Tibial nerve (tissue), 4 donors: ENCODE measurements at regions not wholly inside any gene's neighbourhood (a gene's known extent, or its start where the extent isn't known, plus 50 kb on each side); places are given as distances from the start of the nearest gene placed in this dataset.

Experiments used
- EP300 ChIP-seq, 2 donors: sonication (generic); formaldehyde crosslinking; IDR thresholded peaks; one replicate each; pipeline ENCODE4 v1.6.1; 2017; ENCODE audit warnings: antibody characterized with exemption in 2 of 2, mild to moderate bottlenecking in 1 of 2
- POLR2A ChIP-seq, 2 donors: fragments of 450-650 bp; IDR thresholded peaks; one replicate each; pipeline ENCODE4 v1.6.1; 2017; ENCODE audit warnings: antibody characterized with exemption in 2 of 2, mild to moderate bottlenecking in 2 of 2, moderate library complexity in 2 of 2
- TF ChIP-seq, protein P1 (sequence below), 5 experiments: fragments of 200-600 bp in 3 of 5; fragments of 450-650 bp in 2 of 5; sonication (generic) in 3 of 5; IDR thresholded peaks; one replicate each; pipeline ENCODE4 v1.5.1; 2016 to 2019; ENCODE audit warnings: antibody characterized with exemption in 5 of 5, mild to moderate bottlenecking in 3 of 5, moderate library complexity in 2 of 5

- TF ChIP-seq, protein P1, sequence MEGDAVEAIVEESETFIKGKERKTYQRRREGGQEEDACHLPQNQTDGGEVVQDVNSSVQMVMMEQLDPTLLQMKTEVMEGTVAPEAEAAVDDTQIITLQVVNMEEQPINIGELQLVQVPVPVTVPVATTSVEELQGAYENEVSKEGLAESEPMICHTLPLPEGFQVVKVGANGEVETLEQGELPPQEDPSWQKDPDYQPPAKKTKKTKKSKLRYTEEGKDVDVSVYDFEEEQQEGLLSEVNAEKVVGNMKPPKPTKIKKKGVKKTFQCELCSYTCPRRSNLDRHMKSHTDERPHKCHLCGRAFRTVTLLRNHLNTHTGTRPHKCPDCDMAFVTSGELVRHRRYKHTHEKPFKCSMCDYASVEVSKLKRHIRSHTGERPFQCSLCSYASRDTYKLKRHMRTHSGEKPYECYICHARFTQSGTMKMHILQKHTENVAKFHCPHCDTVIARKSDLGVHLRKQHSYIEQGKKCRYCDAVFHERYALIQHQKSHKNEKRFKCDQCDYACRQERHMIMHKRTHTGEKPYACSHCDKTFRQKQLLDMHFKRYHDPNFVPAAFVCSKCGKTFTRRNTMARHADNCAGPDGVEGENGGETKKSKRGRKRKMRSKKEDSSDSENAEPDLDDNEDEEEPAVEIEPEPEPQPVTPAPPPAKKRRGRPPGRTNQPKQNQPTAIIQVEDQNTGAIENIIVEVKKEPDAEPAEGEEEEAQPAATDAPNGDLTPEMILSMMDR (IDR thresholded peaks at IDR 0.05) = no peak
- TF ChIP-seq POLR2A (IDR thresholded peaks at IDR 0.05) = no peak
- TF ChIP-seq EP300 (IDR thresholded peaks at IDR 0.05) = no peak
Measured at GRCh38 chr1:198449727-198450433, 90.6 kb downstream of the ATP6V1G3 start.
